G401 (cell line): ENCODE measurements at regions not wholly inside any gene's neighbourhood (a gene's known extent, or its start where the extent isn't known, plus 50 kb on each side); places are given as distances from the start of the nearest gene placed in this dataset.
A peak's percentile ranks its signal among the peaks of the same experiment; 100 is the strongest.

Experiments used
- DNase-seq: peaks from one replicate; pipeline ENCODE4 v3.0.0-alpha.2; 2015; ENCODE audit warnings: low spot score
- in situ Hi-C: cut with HindIII; loops from 2 replicates; pipeline ENCODE4 v1.10.0; 2016; ENCODE audit warnings: low sequenced_read_pairs, mixed read lengths

DNA sequence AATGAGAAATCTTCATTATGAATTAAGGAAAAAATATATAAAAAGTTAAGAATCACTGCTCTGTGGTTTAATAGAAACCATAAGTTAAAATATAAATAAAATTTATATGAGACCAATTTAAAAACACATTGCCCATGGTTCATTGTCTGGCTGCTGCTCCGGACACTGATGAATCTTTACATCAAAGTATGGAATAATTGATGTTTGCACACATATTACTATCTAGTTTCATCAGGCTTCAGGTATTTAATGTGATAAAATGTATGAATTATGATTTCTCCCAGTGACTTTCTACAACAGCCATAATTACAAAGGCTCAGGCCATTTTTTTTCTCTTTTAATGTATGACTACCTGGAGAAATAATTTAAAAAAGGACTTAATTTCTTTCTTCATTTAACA, 599.1 kb upstream of the PRMT6 start:
- no peak for DNase-seq
- in situ Hi-C loops = no loop called here

DNA sequence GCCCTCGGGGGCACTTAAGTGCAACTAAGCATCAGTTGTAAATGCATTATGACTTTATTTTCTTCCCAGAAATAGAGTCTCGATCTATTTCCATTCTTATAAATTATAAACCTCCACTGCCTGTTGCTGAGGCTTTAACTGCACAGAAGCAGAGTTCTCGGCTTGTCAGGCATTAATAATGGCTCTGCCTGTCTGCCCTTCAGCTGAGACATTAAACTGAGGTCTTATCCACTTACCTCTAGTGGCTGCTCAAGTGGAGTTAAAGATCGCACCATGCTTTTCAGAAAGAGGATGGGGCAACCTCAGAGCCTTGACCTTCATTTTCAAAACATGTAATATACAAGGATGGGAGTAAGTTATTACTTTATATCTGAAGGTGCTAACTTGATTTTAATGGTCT, 597.6 kb upstream of the PRMT6 start:
- in situ Hi-C loops = no loop called here

DNA sequence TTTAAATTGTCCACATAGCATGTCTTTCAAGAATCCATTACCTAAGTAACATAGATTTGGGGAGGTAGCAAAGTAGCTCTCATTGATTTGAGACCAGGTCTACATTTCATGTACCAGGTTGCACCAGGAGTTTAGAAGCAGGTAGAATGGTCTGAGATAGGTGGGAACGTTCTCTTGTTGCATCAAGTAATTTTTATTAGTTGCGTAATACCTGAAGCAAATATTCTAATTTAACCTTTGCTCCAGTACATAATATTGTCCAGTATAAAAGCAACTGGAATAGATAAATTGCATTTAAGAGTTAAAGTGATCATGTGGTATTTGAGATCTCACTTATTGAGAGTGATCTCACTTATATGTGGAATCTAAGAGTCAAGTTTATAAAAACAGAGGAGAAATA, 597.1 kb upstream of the PRMT6 start:
- no peak for DNase-seq
- in situ Hi-C loops = no loop called here

More for the DNA sequence above, 597.6 kb upstream of the PRMT6 start:
- no peak for DNase-seq

DNA sequence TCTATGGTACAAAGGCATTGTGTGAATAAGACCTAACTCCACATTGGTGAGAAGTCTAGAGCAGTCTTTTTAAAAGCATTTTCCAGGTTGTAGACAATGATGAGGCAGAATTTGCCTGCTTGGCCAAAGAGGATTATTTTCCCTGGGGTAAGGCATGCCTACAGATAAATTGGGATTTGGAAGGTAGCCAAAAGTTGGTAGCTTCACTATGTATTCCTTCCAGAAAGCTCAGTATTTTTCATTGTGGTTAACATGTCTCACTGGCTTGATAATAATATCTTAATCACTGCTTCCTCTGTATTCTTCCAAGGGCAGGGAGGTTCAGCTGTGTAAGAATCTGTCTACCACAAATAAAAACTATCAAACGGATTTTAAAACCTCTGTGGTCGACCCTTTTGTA, 590.8 kb upstream of the PRMT6 start:
- in situ Hi-C loops = no loop called here
- no peak for DNase-seq

DNA sequence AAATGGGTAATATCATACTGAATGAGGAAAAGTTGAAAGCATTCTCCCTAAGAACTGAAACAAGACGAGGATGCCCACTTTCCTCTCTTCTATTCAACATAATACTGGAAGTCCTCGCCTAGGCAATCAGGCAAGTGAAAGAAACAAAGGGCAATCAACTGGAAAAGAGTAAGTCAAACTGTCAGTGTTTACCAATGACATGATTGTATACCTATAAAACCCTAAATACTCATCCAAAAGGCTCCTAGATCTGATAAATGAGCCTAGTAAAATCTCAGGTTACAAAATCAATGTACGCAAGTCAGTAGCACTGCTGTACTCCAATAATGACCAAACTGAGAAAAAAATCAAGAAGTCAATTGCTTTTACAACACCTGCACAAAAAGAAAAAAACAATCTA, 575.8 kb upstream of the PRMT6 start:
- in situ Hi-C loops = no loop called here
- DNase-seq = no peak

DNA sequence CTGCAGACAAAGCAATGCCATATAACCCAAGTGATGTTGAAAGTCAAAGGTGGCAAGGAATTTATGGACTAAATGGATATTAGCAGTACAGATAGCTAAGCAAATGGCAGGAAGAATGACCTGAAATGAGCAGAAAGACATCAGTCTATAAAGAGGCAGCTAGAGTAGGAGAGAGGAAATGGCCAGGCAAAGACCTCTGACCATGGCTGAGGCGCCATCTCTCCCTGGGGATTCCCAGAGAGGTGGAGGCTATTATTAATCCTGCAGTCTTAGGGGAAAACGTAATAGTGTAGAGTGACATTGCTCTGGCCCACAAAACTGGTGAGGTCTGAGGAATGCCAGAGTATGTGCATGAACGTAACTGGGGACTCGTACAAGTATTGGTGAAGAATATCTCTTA, 563.6 kb upstream of the PRMT6 start:
- peak; percentile 54 for DNase-seq
- in situ Hi-C loops = no loop called here

DNA sequence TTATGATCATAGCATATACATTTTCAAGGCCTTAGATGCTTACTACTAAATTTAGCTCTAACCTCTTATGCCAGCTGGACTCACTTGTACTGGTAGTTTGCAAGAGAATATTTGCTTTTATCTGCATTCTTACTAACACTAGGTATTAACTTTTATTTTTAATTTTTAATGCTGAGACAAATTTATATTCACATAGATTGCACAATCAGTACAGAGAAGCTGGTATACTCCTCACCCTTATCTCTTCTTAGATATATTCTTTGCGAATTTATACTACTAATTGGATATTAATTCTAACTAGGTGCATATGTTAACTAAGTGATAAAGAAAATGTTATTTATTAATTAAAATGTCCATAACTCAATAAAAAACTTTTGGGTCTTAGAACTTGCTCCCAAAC, 561.8 kb upstream of the PRMT6 start:
- no peak for DNase-seq
- in situ Hi-C loops = no loop called here

DNA sequence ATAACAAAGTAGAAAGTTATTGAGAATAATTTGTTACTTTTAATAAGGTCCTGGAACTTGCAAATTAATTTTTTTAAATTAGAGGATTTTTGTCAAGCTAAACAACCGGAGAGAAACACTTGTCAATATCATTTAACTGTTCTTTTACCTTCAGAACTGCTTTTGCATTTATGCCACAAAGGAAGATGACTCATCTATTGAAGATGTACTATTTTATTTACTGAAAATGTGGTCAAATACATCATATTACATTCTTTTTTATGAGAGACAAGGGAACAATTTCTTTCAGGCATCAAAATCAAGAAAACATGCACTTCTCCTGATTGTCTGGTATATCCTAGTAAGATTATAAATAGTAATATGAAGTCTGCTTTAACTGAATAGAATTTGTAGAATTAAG, 558.2 kb upstream of the PRMT6 start:
- in situ Hi-C loops = no loop called here
- DNase-seq = no peak

DNA sequence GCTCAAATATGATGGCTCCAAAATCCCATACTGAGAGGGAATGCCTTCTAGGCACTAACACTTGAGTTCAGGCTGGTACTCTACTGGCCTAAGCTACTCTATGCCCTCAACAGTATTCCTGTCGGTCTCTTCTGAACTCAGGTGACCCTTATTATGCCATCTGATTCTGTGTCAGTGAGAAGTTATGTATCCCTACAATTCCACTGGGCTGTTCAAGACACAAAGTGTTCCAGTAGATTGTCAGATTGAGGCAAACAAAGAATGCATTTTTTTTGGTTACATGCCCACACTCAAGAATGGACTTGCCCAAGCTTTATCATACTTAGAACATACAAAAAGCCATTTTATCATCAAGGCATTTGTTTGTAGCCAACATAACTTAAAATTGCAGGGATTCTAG, 553.8 kb upstream of the PRMT6 start:
- no peak for DNase-seq
- in situ Hi-C loops = no loop called here

DNA sequence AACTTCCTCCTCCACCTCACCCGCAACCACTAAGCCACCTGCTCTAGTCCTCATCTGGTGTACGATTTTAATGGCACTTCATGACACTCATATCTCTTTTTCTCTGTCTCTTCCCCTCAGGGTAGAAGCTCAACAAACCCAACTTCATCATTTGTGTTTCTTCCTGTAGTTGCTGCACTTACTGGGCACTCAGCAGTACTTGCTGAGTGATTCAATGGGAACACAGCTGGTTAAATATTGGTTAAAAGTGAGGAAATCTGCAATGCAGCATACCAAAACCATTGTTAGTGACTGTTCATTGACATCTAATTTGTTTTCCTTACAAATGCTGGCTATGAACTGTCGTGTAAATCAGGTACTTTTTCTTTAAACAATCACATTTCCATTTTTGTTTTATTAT, 541.1 kb upstream of the PRMT6 start:
- in situ Hi-C loops = no loop called here
- no peak for DNase-seq

DNA sequence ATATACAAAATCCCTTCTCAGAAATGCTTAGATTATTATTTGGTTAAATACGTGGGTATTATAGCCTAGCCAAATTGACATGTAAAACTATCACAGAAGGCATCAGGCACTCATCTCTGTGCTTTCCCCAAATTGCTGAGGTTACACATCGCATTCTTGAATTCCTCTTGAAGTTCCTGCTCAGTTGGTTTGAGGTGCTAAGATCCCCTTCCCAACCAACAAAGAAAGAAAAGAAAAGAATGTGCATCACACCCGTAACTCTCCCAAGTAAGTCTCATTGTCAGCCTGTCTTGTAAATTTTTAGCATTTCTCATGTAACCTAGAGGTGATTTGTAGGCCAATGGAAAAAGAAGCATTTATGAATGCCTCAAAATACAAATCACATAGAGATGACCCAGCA, 539.2 kb upstream of the PRMT6 start:
- in situ Hi-C loops = no loop called here
- peak; percentile 3 for DNase-seq

DNA sequence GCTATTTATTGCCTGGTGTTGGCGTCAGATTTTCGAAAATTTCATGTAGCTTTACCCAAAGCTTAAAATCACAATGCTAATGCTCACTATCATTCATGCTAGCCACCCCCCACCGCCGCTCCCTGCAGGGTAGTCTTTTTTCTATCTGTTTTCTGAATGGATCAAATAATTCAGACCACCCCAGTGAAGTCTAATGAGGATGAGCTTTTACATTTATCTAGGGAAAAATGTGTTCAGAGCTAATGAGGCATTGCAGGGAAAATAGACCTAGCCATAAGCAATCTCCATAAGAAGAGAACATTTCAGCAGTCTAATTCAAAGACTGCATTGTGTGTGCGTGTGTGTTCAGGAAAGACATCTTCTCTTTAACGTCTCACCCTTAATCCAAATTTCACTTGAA, 533.0 kb upstream of the PRMT6 start:
- no peak for DNase-seq
- in situ Hi-C loops = no loop called here

DNA sequence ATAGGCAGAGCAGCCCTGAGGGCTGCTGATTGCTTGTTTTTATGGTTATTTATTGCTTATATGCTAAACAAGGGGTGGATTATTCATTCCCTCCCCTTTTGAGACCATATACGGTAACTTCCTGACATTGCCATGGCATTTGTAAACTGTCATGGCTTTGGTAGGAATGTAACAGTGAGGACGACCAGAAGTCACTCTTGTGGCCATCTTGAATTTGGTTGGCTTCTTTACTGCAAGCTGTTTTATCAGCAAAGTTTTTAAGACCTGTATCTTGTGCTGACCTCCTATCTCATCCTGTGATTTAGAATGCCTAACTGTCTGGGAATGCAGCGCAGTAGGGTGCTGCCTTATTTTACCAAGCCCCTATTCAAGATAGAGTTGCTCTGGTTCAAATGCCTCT, 531.8 kb upstream of the PRMT6 start:
- peak; percentile 37 for DNase-seq
- in situ Hi-C loops = no loop called here

DNA sequence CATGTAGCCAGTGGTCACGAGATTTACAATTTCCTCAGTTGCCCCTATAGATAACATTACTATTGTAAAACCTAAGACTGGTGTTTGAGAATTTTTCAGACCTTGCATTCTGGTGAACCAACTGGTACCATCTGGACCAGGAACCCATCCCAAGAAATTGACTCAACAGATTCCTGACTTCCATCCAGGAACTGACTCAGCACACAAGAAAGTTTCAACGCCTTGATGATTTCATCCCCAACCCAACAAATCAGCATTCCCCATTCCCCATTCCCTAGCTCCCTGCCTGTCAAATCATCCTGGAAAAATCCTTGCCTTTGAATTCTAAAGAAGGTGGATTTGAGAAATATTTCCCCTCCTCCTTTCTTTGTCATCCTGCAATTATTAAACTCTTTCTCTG, 529.8 kb upstream of the PRMT6 start:
- in situ Hi-C loops = no loop called here

DNA sequence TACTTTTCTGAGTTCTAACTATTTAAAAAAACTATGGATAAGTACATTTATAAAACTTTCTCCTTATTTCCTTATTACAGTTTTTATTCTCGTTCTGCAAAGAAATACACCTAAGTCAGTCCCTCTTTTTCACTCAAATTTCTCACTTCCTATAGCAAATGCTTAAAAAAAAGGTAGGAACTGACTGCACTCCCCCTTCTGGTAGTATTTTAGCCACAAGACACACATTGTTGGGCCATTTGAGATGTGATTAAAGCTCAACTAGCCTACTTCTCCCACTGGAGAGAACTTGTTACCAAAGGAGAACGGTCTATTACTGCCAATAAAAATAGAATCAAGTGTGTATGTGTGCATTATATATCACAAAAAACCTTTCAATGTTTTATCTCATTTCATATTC, 521.9 kb upstream of the PRMT6 start:
- in situ Hi-C loops = no loop called here

More for the DNA sequence above, 529.8 kb upstream of the PRMT6 start:
- DNase-seq = no peak

DNA sequence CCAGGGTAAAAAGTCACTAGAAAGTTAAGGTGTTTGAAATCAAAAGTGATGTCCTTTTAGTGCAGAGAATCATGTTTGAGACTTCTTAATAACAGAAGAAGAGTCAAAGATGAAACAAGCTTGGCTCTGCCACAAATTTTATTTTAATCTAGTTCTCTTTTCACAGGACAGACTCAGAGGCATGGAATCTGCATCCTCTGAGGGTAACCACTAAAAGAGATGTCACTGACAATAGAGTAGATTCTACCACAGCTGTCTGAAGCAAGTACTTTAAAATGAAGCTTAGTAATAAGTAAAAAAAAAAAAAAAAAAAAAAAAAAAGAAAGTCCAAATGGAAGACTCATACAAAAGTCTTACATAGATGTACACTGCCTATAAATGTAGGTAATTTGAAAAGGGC, 519.7 kb upstream of the PRMT6 start:
- in situ Hi-C loops = no loop called here
- DNase-seq = no peak

More for the DNA sequence above, 521.9 kb upstream of the PRMT6 start:
- peak; percentile 3 for DNase-seq

DNA sequence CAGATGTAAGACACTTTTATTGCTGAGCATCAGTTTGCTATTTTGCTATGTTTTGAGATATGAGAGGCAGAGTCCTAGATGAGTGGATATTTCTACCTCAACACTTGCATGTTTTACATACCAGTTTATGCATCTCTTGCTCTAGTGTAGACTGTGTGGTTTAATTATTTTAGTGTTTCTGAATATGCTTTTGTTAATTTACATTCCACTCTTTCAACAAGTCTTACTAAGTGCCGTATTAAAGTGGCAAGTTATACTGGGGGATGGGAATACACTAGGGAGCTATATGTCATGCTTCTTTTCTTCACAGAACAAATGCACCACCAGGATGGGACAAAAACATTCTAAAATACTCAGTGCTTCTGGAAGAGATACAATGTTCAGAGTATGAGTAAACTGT, 507.7 kb upstream of the PRMT6 start:
- DNase-seq = no peak
- in situ Hi-C loops = no loop called here

DNA sequence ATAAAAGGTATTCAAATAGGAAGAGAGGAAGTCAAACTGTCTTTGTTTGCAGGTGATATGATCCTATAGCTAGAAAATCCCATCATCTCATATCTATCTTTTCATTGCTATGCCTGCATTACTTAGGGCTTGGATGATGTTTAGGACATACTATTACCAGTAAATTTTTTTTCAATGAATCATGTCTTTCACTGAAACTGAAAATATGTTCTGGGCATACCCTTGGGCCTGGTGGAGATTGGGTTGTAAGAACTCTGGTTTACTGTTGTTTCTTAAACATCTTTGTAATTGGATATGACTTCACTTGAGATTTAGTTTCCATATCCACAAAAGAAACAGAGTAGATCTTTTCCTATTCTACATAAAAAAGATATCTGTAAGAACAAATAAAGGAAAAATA, 502.2 kb upstream of the PRMT6 start:
- DNase-seq = no peak
- in situ Hi-C loops = no loop called here

DNA sequence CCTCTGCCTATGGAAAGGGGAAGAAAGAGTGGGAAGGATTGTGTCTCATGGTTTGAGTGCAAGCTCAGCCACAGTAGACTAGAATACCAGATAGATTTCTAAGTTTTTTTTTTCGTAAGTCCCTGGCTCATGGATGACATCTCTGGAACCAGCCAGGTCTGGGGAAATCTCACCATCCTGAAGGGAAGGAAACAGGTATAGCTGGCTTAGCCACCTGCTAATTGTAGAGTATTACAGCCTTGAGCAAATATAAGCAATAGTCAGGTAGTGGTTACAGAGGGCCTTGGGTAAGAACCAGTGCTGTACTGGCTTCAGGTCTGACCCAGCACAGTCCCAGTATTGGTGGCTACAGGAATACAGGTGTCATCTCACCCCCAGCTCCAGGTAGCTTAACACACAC, 500.9 kb upstream of the PRMT6 start:
- no peak for DNase-seq
- in situ Hi-C loops = no loop called here

DNA sequence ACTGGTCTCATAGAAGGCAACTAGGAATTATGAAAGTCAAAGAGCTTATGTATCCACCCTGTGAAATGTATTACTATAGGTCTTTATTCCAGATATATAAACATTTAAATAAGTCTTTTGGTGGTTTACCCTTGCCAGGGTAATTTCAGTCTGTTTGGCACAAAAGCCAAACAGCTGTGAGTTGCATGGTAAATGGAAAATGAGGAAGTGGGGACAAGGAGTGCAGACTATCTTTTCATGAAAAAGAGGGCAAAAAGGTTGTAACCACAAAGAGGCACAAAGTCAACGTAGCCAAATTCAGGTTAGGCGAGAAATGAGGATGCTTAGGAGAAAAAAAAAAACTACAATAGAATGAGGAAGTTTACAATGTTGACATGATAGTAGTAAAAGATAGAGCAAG, 492.3 kb upstream of the PRMT6 start:
- DNase-seq = no peak
- in situ Hi-C loops = no loop called here

DNA sequence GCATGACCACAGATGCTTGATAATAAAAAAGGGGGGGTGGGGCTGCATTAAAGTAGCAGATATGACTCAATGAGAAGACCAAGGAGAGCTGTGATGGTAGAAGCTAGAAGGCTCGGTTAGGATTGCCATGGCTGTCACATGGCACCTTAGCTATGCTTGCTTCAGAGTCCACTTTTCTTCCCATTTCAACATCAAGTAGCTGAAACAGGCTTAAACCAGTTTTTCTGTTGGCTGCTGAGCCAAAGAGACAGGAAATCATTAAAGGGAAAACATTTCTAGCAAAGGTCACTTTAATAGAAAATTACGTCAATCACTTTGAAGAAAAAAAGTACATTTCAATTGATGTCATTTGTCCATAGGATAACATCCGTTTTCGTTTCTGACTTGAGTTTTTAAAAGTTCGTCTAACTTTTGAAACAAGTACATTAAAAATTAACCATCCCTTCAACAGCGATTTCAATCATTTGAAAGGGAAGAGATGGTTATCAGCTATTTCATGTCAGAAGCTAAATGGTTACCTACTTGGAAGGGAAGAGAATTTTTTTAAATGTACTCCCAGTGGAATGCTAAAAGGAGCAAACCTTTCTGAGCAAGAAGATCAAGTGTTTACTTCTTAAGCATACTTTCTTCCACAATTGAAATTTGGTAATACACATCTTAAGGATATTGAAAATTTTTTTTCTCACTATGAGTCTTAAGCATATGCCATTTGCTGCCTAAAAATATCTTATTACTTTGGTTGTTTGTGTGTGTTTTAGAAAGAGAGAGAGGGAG, 488.1 kb upstream of the PRMT6 start:
- peak; percentile 58 for DNase-seq
- in situ Hi-C loops = no loop called here

DNA sequence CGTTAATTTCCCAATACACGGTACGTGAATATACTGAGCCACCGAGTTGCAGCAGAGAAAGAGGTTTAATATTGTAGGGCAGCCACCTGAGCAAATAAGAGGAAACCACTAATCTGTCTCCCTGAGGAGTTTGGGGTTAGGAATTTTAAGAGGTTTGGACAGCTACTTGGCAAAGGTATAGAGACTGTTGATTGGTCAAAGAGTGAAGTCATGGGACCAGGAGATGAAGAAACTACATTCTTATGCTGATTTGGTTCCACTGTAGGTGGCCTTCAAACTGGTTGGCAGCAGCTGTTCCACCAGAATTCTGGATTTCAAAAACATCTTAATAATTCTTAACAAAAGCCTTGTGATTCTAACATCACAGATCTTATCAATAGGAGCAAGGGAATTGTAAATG, 485.4 kb upstream of the PRMT6 start:
- in situ Hi-C loops = no loop called here
- DNase-seq = peak; percentile 58
